NCI-H146 (cell line): ENCODE measurements at regions not wholly inside any gene's neighbourhood (a gene's known extent, or its start where the extent isn't known, plus 50 kb on each side); places are given as distances from the start of the nearest gene placed in this dataset.

Experiments used
- DNase-seq: peaks from one replicate; lab custom pipeline; 2025; lab: John Stamatoyannopoulos, UW

- no peak for DNase-seq
Measured at GRCh38 chr5:107325866-107326265, 344.9 kb downstream of the EFNA5 start.

GRCh38 chr5:107324809-107325208 lies 345.9 kb downstream of the EFNA5 start:
- DNase-seq: no peak

DNA sequence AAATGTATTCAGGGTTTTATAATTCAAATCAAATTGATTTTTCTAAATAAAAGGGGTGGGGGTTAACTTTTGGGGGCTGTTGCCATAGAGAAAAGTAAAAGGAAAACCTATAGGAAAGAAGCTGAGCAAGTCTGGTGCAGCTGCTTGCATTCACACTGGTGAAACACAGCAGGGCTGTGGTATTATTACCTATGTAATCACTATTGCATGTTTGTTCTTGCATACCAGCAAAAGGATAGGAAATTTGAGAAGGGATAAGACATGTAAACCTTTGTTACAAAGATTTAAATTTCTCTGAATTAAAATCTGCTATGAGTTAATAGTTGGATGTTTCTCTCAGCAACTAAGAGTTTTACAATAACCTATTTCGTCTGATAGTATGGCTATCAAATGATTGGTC lies 346.7 kb downstream of the EFNA5 start:
- peak; percentile 65 for DNase-seq

DNA sequence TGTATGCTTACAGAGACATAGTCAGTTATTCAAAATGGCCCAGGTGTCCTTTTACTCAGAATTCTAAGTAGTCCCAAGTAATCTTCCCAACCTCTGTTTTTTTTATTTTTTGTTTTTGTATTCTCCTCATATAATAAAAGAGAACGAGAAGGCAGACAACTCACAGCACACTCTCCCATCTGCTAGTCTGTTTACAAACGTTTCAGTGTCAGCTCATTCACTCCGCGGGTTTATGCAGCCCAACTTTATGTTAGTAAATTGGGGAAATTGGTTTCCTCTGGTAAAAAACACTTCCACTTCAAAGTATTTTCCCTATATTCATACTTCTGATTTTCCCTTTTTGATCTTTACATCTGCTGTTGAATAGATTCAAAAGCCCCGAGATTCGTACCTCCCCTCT lies 347.2 kb downstream of the EFNA5 start:
- DNase-seq: peak; percentile 2

DNA sequence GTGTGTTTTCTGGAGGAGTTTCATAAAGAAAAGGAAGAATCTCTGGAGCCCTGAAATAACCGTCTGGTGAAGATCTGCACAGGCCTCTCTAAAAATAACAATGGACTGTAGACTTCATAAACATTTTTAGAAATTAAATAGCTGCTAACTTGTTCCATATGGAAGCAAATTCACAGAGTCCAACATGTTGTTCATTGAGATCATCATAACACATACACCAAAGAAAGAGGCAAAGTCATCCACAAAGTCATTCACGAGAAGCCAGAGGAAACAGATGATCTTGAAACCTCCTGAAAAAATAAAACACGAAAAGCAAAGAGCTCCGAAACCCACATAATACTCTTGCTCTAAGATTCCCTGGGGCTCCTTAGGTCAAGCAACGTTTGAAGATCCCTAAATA lies 347.8 kb downstream of the EFNA5 start:
- no peak for DNase-seq

DNA sequence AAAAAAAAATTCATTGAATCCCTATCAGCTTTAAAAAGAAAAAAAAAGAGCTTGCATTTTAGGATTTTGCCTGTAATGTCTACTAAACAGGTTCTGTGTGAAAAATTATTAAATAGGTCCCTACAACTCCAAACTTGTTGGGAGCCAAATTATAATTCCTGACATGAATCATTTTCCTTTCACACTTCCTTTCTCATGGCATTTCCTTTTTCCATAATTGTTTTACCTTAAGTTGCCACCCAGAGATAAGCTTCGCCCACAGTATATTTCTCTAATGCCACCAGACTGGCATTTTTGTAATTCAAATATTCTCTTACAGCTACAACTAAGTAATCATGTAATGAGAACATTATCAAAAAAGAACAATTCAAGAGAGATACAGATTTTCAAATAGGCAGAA lies 348.8 kb downstream of the EFNA5 start:
- no peak for DNase-seq

DNA sequence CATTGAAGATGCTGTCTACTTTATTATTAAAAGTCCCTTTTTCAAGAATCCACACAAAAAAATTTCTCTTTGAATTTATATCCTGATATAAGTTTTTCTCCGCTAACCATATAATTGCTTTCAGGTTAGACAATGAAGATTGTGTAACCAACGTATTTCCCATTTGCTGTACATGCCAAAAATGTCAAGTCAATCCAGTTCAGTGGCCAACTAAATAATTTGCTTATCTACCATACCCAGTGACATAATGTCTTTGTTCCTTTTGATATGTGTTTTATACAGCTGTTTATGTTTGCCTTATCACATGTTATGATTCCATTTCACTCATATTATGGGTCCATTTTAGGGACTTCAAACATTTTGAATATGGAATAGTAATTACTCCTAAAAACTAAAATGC lies 349.9 kb downstream of the EFNA5 start:
- no peak for DNase-seq

GRCh38 chr5:107320376-107320775 lies 350.4 kb downstream of the EFNA5 start:
- no peak for DNase-seq

- DNase-seq: no peak
Measured at GRCh38 chr5:107319901-107320300, 350.8 kb downstream of the EFNA5 start.

DNA sequence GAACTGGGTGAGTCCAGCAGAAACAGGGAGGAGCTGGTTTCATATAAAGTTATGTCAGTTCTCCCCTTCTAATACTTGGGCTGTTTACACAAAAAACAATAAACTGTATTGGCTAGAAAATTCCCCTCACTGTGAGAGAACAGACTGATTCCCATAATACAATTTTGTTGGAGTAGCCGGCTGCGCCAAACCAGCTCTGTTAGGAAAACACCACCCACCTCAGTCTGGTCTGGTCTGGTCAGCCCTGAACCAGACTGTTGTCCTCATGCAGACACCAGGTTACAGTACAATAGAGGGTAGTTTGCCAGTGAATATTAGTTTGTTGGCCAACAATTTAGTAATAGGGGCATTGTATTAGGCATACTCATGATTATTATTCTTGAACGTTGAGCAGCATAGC lies 356.4 kb downstream of the EFNA5 start:
- no peak for DNase-seq

DNA sequence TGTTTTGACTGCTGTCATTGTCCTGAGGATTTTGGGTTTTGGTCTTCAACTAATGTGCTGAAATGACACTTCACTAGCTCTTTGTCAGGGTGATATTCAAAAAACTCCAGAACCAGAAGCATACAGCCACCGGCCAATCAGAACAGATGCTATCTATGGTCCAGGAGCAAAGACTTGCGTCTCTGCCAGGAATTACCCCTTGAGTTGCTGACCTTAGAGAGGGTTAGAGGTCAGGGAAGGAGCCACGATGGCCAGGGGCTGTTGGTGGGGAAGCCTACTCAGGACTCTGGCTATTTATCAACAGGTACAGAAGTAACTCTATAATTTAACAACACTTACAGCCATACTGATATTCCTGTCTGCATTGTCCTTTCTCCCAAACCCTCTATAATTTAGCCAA lies 356.8 kb downstream of the EFNA5 start:
- no peak for DNase-seq

GRCh38 chr5:107313098-107313497 lies 357.6 kb downstream of the EFNA5 start:
- DNase-seq: no peak

DNA sequence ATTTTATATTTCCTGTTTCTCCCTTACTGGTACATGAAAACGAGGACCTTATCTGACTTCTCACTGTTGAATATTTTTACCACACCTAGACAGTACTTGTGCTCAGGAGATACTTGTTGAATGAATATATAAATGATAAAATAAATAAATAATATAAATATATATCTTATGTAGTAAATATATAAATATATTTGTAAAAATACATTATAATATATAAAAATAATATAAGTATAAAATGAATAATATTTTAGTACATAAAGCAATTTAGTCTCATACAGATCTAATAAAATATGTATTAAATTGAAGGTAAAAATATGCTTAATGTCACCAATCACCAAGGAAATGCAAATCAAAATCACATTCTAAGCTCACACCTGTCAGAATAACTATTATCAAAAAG lies 360.6 kb downstream of the EFNA5 start:
- no peak for DNase-seq

GRCh38 chr5:107306594-107306993 lies 364.1 kb downstream of the EFNA5 start:
- DNase-seq: no peak

- no peak for DNase-seq
Measured at GRCh38 chr5:107306002-107306401, 364.7 kb downstream of the EFNA5 start.

GRCh38 chr5:107304684-107305083 lies 366.1 kb downstream of the EFNA5 start:
- no peak for DNase-seq

DNA sequence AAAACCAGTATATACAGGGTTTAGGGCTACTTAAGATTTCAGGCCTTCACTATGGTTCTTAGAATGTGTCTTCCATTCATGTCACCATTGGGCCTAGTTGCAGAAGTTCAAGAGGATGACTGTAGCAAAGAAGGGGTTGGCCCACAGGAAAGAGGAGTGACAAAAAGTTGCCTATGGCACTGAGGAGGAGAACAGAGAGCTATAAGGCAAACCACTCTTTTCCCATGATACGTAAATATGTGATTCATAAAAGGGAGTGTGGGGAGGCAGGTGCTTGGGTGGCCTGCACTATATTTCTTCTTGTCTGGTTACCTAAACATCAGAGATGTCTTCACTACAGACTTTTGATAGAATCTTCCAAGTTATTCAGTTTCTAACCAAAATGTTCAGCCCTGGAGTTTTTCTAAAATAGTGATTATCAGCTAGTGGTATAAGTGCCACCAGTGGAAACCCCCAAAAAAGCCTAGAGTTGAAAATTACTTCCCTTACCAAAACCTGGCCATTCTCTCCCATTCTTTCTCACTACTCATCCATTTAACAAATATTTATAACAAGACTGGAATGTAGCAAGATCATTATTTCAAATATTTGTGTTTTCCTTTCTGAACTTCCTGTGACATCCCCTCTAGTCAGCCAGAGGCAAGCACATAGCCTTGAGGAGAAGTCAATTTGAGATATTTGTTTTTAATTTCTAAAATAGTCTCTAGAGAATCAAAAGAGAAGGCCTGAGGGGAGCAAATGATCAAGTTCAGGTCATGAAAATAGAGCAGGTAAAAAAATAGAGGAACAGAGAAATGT lies 367.4 kb downstream of the EFNA5 start:
- no peak for DNase-seq

DNA sequence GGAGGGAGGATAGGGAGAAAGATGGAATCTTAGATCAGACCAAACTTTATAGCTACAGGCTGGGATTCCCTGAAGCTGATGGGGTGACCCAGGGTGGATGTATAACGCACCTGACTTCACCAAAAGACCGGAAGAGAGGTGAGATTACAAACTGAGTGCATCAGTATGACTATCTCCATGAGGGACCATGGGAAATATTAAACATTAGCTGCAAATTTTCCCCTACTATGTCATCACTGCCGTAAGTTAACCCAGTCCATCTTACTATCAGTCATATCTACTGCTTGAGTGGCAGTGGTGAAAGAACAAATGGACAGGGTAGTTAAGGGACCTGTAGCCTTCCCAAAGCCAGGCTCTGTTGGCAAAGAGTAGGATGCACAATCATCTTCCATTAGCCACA lies 368.3 kb downstream of the EFNA5 start:
- no peak for DNase-seq

DNA sequence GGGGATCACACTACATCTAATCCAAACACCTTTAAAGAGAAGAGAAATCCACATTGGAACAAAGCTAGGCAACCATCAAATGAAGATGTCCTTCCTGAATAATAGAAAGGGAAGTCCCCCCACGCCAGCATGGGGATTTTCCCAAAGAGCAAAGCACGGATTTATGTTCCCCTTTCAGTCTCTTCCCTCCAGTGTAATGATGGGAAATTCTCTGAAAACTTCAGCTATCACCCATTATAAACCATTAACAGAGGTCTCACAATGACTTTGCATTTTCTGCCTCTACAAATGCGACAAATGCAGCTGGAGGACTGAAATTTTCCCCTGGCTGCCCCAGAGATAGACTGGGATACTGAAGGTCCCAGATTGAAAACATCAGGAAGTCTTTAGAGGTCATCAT lies 368.7 kb downstream of the EFNA5 start:
- no peak for DNase-seq

- DNase-seq: no peak
Measured at GRCh38 chr5:107300721-107301327, 369.9 kb downstream of the EFNA5 start.

DNA sequence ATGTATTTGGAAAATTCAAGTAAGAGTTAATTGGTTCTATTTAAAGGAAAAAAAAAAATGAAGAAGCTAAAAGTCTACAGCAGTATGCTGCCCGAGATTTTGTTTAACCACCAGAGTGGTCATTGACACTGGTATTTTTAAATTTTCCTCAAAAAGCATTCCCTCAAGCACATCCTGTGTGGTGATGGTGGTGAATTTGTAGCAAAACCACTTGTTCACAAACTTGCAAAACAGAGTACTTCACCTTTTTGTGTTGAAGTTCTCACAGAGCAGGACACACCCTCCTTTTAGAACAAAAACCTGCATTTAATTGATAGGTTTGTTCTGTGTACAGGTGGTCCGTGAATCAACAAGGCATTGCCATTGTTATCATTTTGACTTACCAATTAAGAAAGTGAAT lies 374.2 kb downstream of the EFNA5 start:
- DNase-seq: peak; percentile 3

- DNase-seq: no peak
Measured at GRCh38 chr5:107295914-107296313, 374.8 kb downstream of the EFNA5 start.

DNA sequence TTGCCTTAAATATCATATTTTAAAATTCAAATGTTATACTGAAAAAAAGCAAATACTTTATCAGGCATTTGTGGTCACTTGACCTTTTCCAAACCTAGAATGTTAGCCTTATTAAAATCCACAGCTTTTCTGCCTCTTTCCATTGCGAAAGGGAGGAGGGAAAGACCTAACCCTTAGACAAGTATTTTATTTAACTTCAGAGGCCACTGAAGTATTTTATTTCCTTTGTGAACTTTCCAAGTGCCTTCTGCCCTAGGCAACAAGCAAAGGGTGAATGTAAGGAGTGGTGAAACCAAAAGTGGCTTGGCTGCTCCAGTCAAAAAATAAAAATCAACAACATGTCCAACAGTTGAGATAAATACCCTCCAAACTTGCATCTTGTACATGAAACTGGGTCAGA lies 376.1 kb downstream of the EFNA5 start:
- no peak for DNase-seq

DNA sequence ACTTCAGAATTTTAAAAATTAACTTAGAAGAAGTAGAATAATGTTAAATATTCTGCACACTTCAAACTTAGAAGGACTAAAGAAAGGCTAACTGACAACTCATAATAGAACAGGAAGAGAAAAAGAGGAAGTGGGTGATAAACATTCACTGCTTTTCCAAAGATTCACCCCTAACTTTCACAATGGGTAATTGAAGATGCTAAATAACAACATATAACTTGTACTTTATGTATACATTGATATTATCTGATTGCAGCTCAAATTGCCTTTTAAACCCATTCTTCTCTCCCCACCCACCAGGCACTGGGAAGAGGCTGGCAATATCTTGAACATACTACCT lies 376.6 kb downstream of the EFNA5 start:
- DNase-seq: no peak
